ENCODE measurements at regions not wholly inside any gene's neighbourhood (a gene's known extent, or its start where the extent isn't known, plus 50 kb on each side); places are given as distances from the start of the nearest gene placed in this dataset.

DNA sequence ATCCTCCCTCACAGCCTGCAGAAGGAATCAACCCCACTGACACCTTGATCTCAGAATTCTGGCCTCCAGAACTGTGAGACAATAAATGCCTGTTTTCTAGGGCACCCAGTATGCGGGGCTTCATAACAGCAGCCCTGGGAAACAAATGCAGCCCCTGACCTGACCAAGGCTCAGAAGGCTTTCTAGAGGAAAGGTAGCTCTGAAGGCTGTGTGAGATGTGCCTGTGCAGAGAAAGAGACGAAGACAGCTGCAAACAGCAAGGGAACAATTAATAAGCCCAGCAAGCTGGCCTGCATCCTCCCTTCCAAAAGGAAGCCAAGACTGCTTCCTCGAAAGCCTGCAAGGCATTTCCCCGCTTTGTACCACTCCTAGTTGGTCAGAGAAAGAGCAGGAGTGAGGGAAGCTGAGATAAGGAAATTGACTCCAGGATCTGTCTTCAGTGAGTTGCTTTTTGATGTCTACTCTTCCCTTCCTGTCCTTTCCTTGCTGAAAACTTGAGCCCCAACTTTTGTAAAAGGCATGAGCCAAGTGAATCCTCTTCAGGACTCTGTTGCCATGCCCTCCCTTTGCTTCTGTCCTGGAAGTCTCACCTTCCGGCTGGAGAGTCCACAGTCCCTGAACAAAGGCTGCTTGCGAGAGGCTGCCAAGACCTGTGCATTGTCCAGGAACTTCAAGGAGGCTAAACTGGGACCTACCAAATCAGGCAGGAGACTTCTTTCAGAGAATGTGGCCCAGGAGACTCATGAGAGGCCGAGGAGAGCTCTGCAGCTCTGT is 71.2 kb upstream of the ARID5B start:
- ChIA-PET CTCF (no interaction called here), POLR2A (ENCODE audit: low non-redundant PET) (no interaction called here)
- Histone ChIP-seq H3K4me1 (ENCODE audit: insufficient read depth, low read length, poor library complexity, severe bottlenecking) (peaks cover 8% of the 10 kb centered on the region), H3K36me3 (ENCODE audit: insufficient read depth, low read length, poor library complexity, severe bottlenecking) (no peaks in the 10 kb centered on the region), H3K4me3 (ENCODE audit: low read depth, low read length, poor library complexity, severe bottlenecking) (no peak overlapping the region), H3K27ac (ENCODE audit: low read depth, low read length, poor library complexity, severe bottlenecking) (no peak overlapping the region), H3K9me3 (ENCODE audit: low read depth, low read length, poor library complexity, severe bottlenecking) (no peaks in the 10 kb centered on the region), H3K27me3 (replicated peaks; ENCODE audit: insufficient read depth, low read depth, low read length, poor library complexity) (no peaks in the 10 kb centered on the region)
- intact Hi-C loops (cut with micrococcal nuclease; ENCODE audit: unreplicated experiment) = loop anchor here (10.0 kb wide), 2 partner anchors 685 to 1005 kb away; no protein-coding TSS in a partner anchor
- no TSS peak for BruUV-seq (replicated peaks)
- no peak for DNase-seq (ENCODE audit: low spot score)
- TF ChIP-seq, protein P1, sequence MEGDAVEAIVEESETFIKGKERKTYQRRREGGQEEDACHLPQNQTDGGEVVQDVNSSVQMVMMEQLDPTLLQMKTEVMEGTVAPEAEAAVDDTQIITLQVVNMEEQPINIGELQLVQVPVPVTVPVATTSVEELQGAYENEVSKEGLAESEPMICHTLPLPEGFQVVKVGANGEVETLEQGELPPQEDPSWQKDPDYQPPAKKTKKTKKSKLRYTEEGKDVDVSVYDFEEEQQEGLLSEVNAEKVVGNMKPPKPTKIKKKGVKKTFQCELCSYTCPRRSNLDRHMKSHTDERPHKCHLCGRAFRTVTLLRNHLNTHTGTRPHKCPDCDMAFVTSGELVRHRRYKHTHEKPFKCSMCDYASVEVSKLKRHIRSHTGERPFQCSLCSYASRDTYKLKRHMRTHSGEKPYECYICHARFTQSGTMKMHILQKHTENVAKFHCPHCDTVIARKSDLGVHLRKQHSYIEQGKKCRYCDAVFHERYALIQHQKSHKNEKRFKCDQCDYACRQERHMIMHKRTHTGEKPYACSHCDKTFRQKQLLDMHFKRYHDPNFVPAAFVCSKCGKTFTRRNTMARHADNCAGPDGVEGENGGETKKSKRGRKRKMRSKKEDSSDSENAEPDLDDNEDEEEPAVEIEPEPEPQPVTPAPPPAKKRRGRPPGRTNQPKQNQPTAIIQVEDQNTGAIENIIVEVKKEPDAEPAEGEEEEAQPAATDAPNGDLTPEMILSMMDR (conservative IDR thresholded peaks at IDR 0.05; ENCODE audit: low read depth, low read length) = no peak
- TF ChIP-seq EZH2 (IDR thresholded peaks at IDR 0.05; ENCODE audit: borderline replicate concordance, low read depth, low read length, poor library complexity, severe bottlenecking) = no peak

DNA sequence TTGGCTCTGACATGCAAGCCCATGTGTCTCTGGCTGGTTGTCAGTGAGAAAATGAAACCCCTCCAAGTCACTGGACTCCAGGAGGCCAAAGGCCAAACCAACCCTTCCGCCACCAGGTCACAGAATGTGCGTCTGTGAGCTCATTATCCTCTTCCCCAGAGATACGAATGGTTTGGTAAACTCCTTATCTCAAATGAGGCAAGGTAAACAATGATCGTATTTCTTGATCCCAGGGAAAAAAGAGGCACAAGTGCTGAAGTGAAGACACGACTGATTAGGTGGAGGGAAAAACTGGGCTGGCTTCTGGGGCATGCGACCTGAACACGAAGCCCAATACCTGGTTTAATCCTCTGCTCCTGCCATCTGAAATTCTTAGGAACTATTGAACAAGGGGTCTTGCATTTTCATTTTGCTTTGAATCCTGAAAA is 70.6 kb upstream of the ARID5B start:
- no peaks in the 10 kb centered on the region for H3K36me3 ChIP-seq (ENCODE audit: insufficient read depth, low read length, poor library complexity, severe bottlenecking)
- peaks cover 14% of the 10 kb centered on the region for H3K4me1 ChIP-seq (ENCODE audit: insufficient read depth, low read length, poor library complexity, severe bottlenecking)
- no peaks in the 10 kb centered on the region for H3K9me3 ChIP-seq (ENCODE audit: low read depth, low read length, poor library complexity, severe bottlenecking)
- ChIA-PET POLR2A (ENCODE audit: low non-redundant PET) (no interaction called here), CTCF (no interaction called here)
- TF ChIP-seq, protein P1 (conservative IDR thresholded peaks at IDR 0.05; ENCODE audit: low read depth, low read length) = no peak
- TF ChIP-seq EZH2 (IDR thresholded peaks at IDR 0.05; ENCODE audit: borderline replicate concordance, low read depth, low read length, poor library complexity, severe bottlenecking) = no peak
- DNase-seq (ENCODE audit: low spot score) = no peak
- intact Hi-C loops (cut with micrococcal nuclease; ENCODE audit: unreplicated experiment) = loop anchor here (10.0 kb wide), 2 partner anchors 686 to 1006 kb away; no protein-coding TSS in a partner anchor
- H3K27ac ChIP-seq (ENCODE audit: low read depth, low read length, poor library complexity, severe bottlenecking) = no peak overlapping the region
- no peaks in the 10 kb centered on the region for H3K27me3 ChIP-seq (replicated peaks; ENCODE audit: insufficient read depth, low read depth, low read length, poor library complexity)
- BruUV-seq (replicated peaks) = no TSS peak
- no peak overlapping the region for H3K4me3 ChIP-seq (ENCODE audit: low read depth, low read length, poor library complexity, severe bottlenecking)

DNA sequence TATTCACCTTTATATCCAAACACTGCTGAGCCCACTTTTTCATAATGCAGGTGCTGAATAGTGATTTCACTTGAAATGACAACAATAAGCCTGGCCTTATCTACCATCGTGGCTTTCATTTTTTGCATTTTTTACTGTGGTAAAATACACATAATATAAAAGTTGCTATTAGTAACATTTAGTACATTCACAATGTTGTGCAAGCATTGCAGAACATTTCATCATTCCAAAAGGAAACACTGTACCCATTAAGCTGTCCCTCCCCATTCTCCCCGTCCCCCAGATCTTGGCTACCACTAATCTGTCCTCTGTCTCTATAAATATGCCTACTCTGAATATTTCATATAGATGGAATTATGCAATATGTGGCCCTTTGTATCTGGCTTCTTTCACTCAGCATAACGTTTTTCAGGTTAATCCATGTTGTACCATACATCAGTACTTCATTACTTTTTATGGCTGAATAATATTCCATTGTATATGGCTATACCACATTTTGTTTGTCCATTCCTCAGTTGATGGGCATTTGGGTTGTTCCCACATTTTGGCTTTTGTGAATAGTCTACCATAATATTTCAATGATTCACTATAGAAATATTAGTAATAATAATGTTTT is 68.5 kb upstream of the ARID5B start:
- ChIA-PET POLR2A (ENCODE audit: low non-redundant PET) (no interaction called here), CTCF (no interaction called here)
- no peak for DNase-seq (ENCODE audit: low spot score)
- Histone ChIP-seq H3K9me3 (ENCODE audit: low read depth, low read length, poor library complexity, severe bottlenecking) (no peaks in the 10 kb centered on the region), H3K4me1 (ENCODE audit: insufficient read depth, low read length, poor library complexity, severe bottlenecking) (peaks cover 33% of the 10 kb centered on the region), H3K4me3 (ENCODE audit: low read depth, low read length, poor library complexity, severe bottlenecking) (no peak overlapping the region), H3K36me3 (ENCODE audit: insufficient read depth, low read length, poor library complexity, severe bottlenecking) (no peaks in the 10 kb centered on the region), H3K27ac (ENCODE audit: low read depth, low read length, poor library complexity, severe bottlenecking) (no peak overlapping the region), H3K27me3 (replicated peaks; ENCODE audit: insufficient read depth, low read depth, low read length, poor library complexity) (no peaks in the 10 kb centered on the region)
- TF ChIP-seq EZH2 (IDR thresholded peaks at IDR 0.05; ENCODE audit: borderline replicate concordance, low read depth, low read length, poor library complexity, severe bottlenecking) = no peak
- TF ChIP-seq, protein P1 (conservative IDR thresholded peaks at IDR 0.05; ENCODE audit: low read depth, low read length) = no peak
- intact Hi-C loops (cut with micrococcal nuclease; ENCODE audit: unreplicated experiment) = loop anchor here (10.0 kb wide), 2 partner anchors 688 to 1008 kb away; no protein-coding TSS in a partner anchor
- no TSS peak for BruUV-seq (replicated peaks)

Measured in A673 (cell line).